Anterior cingulate cortex (tissue), 58 donors: ENCODE measurements at regions not wholly inside any gene's neighbourhood (a gene's known extent, or its start where the extent isn't known, plus 50 kb on each side); places are given as distances from the start of the nearest gene placed in this dataset.
A peak's percentile ranks its signal among the peaks of the same experiment; 100 is the strongest.

ENCODE experiments used
- DNase-seq, 58 donors: peaks; one replicate each; lab custom pipeline; 2025; lab: John Stamatoyannopoulos, UW

GRCh38 chr6:163991321-163991720 lies 576.8 kb downstream of the QKI start:
- no peak for DNase-seq

- DNase-seq: no peak
These were observed 571.8 kb downstream of the QKI start for GRCh38 chr6:163986313-163986712.

- no peak for DNase-seq
These were observed 571.2 kb downstream of the QKI start for GRCh38 chr6:163985710-163986109.

GRCh38 chr6:163985040-163985439 lies 570.5 kb downstream of the QKI start:
- no peak for DNase-seq

GRCh38 chr6:163984124-163984936 lies 569.8 kb downstream of the QKI start:
- DNase-seq: peak in 1 of 58 donors; percentile 5

- peak in 25 of 58 donors; percentile 12 to 82 (median 25) for DNase-seq
These were observed 569.2 kb downstream of the QKI start for GRCh38 chr6:163983679-163984078.

- DNase-seq: no peak
These were observed 559.8 kb downstream of the QKI start for GRCh38 chr6:163974322-163974721.

GRCh38 chr6:163971841-163972838 lies 557.6 kb downstream of the QKI start:
- DNase-seq: no peak

GRCh38 chr6:163970846-163971564 lies 556.5 kb downstream of the QKI start:
- no peak for DNase-seq

GRCh38 chr6:163965426-163966348 lies 551.2 kb downstream of the QKI start:
- peak in 2 of 58 donors; percentile 21 to 31 for DNase-seq

GRCh38 chr6:163964789-163965188 lies 550.3 kb downstream of the QKI start:
- DNase-seq: no peak

GRCh38 chr6:163963205-163964120 lies 548.9 kb downstream of the QKI start:
- no peak for DNase-seq

- DNase-seq: no peak
These were observed 548.2 kb downstream of the QKI start for GRCh38 chr6:163962627-163963117.

- peak in 16 of 58 donors; percentile 10 to 68 (median 20) for DNase-seq
These were observed 545.6 kb downstream of the QKI start for GRCh38 chr6:163960128-163960527.

GRCh38 chr6:163958646-163959045 lies 544.1 kb downstream of the QKI start:
- no peak for DNase-seq

- peak in 43 of 58 donors; percentile 11 to 76 (median 44) for DNase-seq
These were observed 542.3 kb downstream of the QKI start for GRCh38 chr6:163956571-163957407.

- no peak for DNase-seq
These were observed 541.2 kb downstream of the QKI start for GRCh38 chr6:163955756-163956155.
